ENCODE measurements at regions not wholly inside any gene's neighbourhood (a gene's known extent, or its start where the extent isn't known, plus 50 kb on each side); places are given as distances from the start of the nearest gene placed in this dataset.
"Not testable (repeated sequence)": the region's sequence is repeated elsewhere in the genome, so short reads cannot be mapped to it uniquely, and the experiment has no call there.

- no peak for DNase-seq
These were observed 142.2 kb downstream of the NR2F2 start for GRCh38 chr15:96472681-96473080.

DNA sequence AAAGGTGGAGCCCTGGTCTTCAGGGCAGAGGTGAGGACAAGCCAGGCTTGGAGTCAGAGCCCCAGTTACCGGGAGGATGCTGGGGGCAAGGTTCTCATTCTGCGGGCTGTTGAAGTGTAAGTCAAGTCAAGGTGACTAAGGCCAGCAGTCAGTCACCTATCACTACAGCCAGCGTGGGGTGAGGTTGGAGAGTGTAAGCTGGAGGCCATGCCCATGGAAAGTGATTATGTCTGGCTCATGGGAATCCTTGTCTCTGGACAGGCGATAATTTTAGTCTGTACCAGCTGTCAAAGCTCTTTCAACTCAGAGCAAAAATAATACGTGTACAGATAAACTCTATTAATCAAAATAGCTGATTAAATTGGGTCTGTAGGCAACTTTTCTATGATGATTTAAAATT, 143.1 kb downstream of the NR2F2 start:
- no peak for DNase-seq

DNA sequence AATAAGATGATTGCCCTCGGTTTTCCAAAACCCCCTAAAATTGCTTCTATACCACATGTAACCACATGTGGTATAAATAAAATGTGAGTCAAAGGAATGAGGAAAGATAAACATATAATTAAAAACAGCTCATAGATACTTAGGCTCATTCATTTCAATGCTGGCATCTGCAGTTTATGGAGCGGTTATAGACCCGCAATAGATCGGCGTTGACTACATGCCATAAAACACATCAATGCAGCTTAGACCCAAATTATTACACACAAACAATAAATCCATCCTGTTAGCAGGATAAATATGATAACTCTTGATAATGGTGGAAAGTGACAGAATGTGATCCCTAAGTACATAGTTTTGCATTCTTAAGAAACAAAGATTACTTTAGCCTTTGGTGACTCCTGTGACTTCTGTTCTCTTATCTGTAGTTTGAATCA, 143.7 kb downstream of the NR2F2 start:
- no peak for DNase-seq

GRCh38 chr15:96477227-96477626, 146.7 kb downstream of the NR2F2 start:
- no peak for DNase-seq

- not testable (repeated sequence) for DNase-seq
These were observed 153.9 kb downstream of the NR2F2 start for GRCh38 chr15:96484412-96484811.

DNA sequence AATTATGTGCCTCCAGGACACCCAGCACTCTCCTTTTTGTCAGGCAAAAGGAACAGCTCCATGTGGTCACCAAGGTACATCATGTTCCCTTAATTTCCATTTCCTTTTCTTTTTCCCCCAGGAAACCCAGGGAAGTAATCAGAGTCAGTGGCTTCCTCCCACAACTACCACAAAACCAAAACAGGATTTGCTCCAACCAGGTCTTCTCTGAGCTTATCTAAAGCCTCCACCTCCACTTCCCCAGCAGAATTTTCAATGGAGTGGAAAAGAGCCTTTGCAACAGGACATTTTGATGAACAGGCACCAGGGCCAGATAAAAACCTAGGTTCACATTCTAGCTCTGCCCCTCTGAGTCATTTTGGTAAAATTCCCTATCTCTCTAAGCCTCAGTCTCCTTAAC, 154.3 kb downstream of the NR2F2 start:
- DNase-seq, result no peak

DNA sequence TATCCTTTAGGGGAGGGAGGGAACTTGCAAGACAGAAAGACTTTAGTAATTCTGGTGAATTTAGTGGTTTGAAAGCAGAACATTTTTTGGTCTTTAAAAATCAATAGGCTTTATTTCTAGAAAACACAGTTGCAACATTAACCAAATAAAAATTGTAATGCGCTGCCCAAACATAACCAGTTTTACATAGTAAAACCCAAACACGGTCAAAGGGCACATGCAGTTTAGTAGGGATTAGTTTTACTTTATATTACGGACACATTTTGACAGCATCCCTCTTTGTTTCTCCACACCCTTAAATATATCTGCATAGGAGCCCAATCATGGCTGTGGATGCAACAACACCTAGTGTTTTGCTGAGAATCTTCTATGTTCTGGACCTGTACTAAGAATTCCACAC, 156.7 kb downstream of the NR2F2 start:
- DNase-seq, result no peak

GRCh38 chr15:96491066-96491699, 160.7 kb downstream of the NR2F2 start:
- DNase-seq, result not testable (repeated sequence)

DNA sequence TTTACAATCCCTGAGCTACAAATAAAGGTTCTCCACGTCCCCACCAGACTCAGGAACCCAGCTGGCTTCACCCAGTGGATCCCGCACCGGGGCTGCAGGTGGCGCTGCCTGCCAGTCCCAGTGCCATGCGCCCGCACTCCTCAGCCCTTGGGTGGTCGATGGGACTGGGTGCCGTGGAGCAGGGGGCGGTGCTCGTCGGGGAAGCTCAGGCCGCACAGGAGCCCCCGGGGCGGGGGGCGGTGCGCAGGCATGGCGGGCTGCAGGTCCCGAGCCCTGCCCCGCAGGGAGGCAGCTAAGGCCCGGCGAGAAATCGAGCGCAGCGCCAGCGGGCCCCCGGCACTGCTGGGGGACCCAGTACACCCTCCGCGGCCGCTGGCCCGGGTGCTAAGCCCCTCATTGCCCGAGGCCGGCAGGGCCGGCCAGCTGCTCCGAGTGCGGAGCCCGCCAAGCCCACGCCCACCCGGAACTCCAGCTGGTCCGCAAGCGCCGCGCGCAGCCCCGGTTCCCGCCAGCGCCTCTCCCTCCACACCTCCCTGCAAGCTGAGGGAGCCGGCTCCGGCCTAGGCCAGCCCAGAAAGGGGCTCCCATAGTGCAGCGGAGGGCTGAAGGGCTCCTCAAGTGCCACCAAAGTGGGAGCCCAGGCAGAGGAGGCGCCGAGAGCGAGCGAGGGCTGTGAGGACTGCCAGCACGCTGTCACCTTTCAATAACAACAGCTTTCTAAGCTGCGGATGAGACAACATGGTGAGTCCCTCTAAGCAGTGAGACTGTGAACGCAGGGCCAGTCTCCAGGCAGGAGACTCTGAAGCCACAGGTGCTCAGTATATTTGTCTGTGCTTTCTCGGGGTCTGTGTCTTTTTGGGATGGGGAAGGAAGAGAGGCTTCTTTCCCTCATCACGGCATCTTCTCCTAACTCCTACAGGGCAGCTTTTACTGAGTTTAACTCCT, 161.5 kb downstream of the NR2F2 start:
- DNase-seq, result not testable (repeated sequence)

DNA sequence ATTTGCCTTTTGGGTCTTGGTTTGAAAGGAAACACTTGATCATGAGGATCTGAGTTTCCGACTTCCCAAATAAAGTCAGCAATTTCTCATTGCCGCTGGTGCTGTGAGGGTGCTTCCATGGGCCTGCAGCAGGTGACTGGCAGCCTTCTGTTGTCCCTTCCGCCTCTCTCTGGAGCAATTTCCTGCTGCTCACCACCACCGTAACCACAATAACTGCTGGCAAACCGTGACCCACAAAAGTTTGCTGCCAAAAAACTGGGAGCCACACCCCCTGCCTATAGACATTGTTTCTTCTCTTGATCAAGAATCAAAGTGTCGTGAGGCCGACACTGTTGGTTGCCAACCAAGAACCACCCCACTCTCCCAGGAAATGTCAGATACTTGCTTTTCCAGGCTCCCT, 164.0 kb downstream of the NR2F2 start:
- DNase-seq, result no peak

DNA sequence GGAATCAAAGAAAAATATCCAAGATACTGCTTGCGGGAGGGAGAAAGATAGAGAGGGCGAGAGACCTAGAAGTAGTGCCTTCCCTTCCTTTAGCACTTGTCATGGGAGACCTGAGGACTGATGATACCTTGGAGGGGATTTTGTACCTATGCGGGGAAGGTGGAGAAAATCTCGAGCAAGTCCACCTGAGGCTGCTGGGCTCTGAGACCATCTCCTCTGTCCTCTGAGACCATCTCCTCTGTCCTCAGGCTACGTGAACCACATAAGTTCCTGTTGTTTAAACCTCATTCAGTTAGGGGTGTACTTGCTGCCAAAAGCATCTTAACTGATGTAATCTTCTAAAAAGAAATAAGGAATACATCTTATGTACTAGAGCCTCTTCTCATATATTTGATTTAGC, 164.9 kb downstream of the NR2F2 start:
- no peak for DNase-seq

DNA sequence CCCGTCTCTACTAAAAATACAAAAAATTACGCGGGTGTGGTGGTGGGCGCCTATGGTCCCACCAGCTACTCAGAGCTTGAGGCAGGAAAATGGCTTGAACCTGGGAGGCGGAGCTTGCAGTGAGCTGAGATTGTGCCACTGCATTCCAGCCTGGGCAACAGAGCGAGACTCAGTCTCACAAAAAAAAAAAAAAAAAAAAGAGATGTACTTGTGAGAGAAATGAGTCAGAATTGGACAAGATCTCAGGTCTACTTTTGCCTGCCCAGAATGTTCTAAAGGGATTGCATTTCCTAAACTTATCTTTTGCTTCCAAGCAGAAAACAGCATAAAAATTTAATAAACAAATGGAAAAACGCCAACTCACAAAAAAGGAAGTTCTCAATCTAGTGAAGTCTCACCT, 167.5 kb downstream of the NR2F2 start:
- DNase-seq, result no peak

DNA sequence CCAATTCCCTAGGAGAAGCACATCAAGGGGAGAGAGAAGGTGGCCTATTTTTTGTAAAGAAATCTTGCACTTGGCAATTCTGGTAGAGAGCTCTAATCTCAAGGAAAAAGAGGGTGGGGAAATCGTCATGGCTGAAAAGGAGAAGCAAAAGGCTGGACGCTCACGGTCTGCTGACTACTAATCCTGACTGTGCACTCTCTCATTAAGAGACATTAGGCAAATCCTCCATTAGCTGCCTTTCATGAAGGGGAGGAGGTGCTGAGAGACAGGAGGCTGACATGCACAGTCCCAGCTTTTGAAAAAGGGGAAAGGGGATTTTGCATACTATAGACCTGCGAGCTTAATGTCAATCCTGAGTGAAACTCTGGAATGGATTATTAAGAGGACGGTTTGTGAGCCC, 170.0 kb downstream of the NR2F2 start:
- DNase-seq, result no peak

DNA sequence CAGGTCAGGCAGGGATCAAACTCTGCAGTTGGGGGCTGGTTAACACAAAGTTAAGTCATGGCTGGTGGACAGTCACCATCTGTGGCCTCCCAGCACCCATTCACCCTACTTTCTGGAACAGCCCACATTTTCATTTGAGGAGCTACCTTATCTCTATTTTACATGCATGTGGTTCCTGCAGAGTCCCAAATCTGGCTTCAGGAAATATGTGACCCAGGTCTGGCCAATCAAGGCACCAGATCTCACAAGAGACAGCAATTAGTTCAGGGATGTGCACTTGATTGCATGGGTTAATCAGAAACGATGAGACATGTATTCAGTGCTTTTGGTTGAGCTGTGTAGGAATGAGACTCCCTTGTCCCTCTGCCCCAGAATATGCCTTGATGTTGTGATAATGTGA, 170.9 kb downstream of the NR2F2 start:
- DNase-seq, result no peak

DNA sequence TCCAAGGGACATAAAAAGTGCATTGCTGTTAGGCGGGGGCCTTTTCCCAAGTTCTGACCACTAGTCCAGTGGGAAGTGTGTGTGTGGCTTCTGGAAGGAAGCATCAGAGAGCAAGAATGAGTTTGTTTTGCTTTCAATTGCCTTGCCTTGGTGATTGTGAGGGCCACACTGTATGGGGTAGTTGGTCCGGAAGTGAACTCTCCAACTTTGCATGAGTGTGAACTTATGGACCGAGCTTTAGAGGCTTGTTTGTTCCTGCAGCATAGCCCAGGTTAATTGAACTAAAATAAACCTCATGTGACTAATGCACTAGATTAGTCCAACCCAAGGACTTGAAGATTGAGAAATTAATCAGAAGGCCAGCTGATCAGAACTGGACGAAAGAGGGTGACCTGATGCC, 171.7 kb downstream of the NR2F2 start:
- no peak for DNase-seq

- no peak for DNase-seq
These were observed 172.8 kb downstream of the NR2F2 start for GRCh38 chr15:96503276-96503675.

DNA sequence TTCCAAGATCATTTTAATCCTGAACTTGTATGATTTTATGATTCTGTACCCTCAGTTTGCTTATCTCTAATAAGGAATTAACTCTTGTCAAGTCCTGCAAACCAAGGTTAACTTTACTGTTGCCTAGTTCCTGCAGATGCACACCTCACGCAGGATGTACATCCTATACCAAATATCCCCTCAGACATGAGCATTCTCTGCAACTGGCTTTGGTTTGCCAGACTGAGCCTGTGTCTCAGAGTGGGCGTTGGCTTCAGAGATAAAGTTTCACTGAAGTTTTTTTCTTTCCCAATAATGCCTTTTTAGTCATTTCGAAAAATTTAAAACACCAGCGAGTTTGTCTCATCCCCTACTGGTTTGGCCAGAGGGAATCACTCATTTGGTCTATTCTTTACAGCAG, 173.9 kb downstream of the NR2F2 start:
- no peak for DNase-seq

DNA sequence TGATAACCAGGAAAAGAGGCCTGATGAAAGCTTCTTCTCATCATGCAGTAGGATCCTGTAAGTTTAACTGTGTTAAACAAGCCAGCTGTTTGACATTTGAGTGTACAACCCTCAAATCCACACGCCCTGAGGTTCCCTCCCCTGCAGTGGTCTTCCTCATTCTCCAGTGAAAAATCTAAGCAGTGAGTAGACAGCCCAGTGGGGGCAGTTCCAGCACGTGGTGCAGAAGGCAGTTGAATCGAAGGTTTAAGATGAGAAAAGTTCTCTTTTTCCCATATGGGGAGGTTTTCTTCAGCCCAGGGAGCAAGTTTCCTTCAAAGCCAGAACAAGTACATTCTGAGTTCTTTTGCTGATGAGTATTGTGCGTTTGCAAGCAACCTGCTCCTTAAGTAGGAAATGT, 174.5 kb downstream of the NR2F2 start:
- DNase-seq, result no peak

- DNase-seq, result no peak
These were observed 184.2 kb downstream of the NR2F2 start for GRCh38 chr15:96514607-96515285.

GRCh38 chr15:96515371-96515770, 184.9 kb downstream of the NR2F2 start:
- DNase-seq, result no peak

DNA sequence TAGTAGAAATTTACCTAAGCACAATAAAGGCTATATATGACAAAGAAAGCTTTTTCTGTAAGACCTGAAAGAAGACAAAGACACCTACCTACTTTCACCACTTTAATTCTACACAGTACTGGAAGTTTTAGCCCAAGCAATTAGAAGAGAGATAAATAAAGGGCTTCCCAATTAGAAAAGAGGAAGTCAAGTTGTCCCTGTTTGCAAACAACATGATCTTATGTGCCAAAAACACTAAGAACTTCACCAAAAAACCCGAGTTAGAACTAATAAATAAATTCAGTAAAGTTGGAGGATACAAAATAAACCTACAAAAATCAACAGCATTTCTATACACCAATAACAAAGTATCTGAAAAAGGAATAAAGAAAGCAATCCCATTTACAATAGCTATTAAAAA, 190.9 kb downstream of the NR2F2 start:
- DNase-seq, result no peak

DNA sequence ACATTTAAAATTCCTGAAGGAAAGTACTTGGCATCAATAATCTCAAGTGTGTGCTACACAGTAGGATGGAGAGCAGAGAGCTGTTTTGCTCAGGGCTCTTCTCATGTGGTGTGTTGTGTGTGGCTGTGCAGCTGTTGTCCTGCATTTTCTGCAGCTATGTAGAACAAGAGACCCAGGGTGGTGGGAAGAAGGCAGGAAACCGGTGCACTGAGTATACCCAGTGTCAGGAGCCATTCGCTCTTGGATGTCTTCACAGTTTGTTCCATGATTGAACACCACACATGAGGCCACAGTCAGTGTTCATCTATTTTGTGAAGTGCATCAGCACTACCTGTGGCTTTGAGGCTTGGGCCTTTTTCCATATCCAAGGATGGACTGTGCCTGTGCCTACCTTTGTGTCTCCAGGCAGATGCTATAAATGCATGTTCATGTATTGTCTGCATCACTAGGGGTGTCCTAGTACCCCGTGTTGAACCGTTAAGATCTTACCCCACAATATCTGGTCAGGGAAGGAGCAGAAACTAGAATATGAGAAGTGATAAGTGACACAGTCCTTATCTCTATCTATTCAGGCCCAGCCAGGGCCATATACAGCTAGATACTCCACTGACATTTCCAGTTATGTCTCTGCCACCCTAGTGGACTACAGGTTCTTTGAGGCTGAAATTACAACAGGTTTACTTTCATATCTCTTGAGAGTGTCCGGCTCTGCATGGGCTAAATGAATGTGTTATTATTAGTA, 194.3 kb downstream of the NR2F2 start:
- no peak for DNase-seq

GRCh38 chr15:96535148-96535547, 204.6 kb downstream of the NR2F2 start:
- no peak for DNase-seq

Data from activated CD4-positive, alpha-beta T cell treated with anti-CD3 and anti-CD28 coated beads, Interleukin-2, amount 50 U/mL, for 48 hours (primary cell).